ENCODE measurements at regions not wholly inside any gene's neighbourhood (a gene's known extent, or its start where the extent isn't known, plus 50 kb on each side); places are given as distances from the start of the nearest gene placed in this dataset.

GRCh38 chr22:27625769-27626674 is 175.5 kb downstream of the MN1 start:
- POLR2A ChIA-PET (ENCODE audit: partially characterized antibody) = interaction anchor here (1.3 kb wide), 1 partner anchor 10 kb away, joined by 3 read pairs; no protein-coding TSS in a partner anchor
- Histone ChIP-seq H2AFZ (ENCODE audit: low read length) (no peak overlapping the region), H4K91ac (replicated peaks; ENCODE audit: insufficient read length, low read length) (no peak overlapping the region), H2BK20ac (ENCODE audit: low read length) (no peak overlapping the region), H2BK15ac (ENCODE audit: low read length) (no peak overlapping the region), H2BK12ac (ENCODE audit: low read depth, low read length) (no peak overlapping the region), H3K27me3 (replicated peaks in 1 of 4; ENCODE audit: control insufficient read depth in 3 of 4, extremely low read depth in 1 of 4, insufficient read depth in 3 of 4, low read length in 3 of 4) (no peaks in the 10 kb centered on the region), H3K56ac (replicated peaks; ENCODE audit: insufficient read length, low read depth, low read length) (no peak overlapping the region), H3K4me2 (ENCODE audit: insufficient read depth in 1 of 2, low read depth in 2 of 2, low read length in 2 of 2) (no peak overlapping the region), H3K14ac (ENCODE audit: insufficient read length) (no peak overlapping the region), H3K23me2 (ENCODE audit: low read depth, low read length) (no peaks in the 10 kb centered on the region), H2AK5ac (ENCODE audit: low read depth, low read length) (no peak overlapping the region), H3K36me3 (ENCODE audit: control insufficient read depth in 2 of 4, insufficient read depth in 4 of 4, low read length in 3 of 4) (no peaks in the 10 kb centered on the region), H3K4me1 (replicated peaks in 1 of 4; ENCODE audit: control insufficient read depth in 3 of 4, insufficient read depth in 4 of 4, low read length in 3 of 4) (peaks cover 3 to 14% (median 7%) of the 10 kb centered on the region in 4 experiments), H4K20me1 (replicated peaks in 1 of 2; ENCODE audit: control insufficient read depth in 1 of 2, insufficient read depth in 2 of 2, low read length in 2 of 2) (no peaks in the 10 kb centered on the region), H2BK120ac (replicated peaks; ENCODE audit: low read depth, low read length) (no peak overlapping the region), H3K9me3 (ENCODE audit: insufficient read depth in 2 of 2, low read depth in 1 of 2, low read length in 1 of 2) (no peaks in the 10 kb centered on the region; a peak in 1 of 4 replicates), H3K79me2 (ENCODE audit: control insufficient read depth in 1 of 2, insufficient read depth in 2 of 2, low read length in 2 of 2) (no peaks in the 10 kb centered on the region), H3K27ac (ENCODE audit: low read depth, low read length) (no peak overlapping the region), H3K4ac (replicated peaks; ENCODE audit: insufficient read length, low read depth, low read length) (no peak overlapping the region), H3K79me1 (ENCODE audit: low read depth, low read length) (no peaks in the 10 kb centered on the region), H4K8ac (ENCODE audit: extremely low read depth, insufficient read depth, low read length) (no peak overlapping the region), H4K5ac (ENCODE audit: insufficient read length, low read depth, low read length) (no peak overlapping the region), H3K18ac (ENCODE audit: extremely low read depth, low read length) (no peak overlapping the region), H3K23ac (ENCODE audit: insufficient read length) (no peak overlapping the region), H2BK5ac (ENCODE audit: low read depth, low read length) (no peak overlapping the region), H3K9ac (replicated peaks in 1 of 4; ENCODE audit: extremely low read depth in 1 of 4, low read depth in 3 of 4, low read length in 3 of 4) (no peak overlapping the region), H3K4me3 (ENCODE audit: extremely low read depth in 1 of 4, insufficient read depth in 2 of 4, low read depth in 3 of 4, low read length in 4 of 4) (no peak overlapping the region)
- CTCF ChIA-PET (ENCODE audit: partially characterized antibody) = interaction anchor here (0.6 to 2.4 kb wide), 14 partner anchors 8 to 221 kb away, joined by 3 to 11 read pairs (median 4); no protein-coding TSS in a partner anchor
- no peak for TF ChIP-seq SP4 (IDR thresholded peaks at IDR 0.05; ENCODE audit: low read length)
- TF ChIP-seq BCL11A (IDR thresholded peaks at IDR 0.05; ENCODE audit: low read depth in 2 of 2, low read length in 2 of 2) = no peak
- TF ChIP-seq NRF1 (IDR thresholded peaks at IDR 0.05; ENCODE audit: low read depth, low read length) = no peak
- TF ChIP-seq SIN3A (conservative IDR thresholded peaks at IDR 0.05 in 1 of 2, IDR thresholded peaks at IDR 0.05 in 1 of 2; ENCODE audit: low read depth in 1 of 2, low read length in 2 of 2) = no peak
- no peak for TF ChIP-seq CTBP2 (IDR thresholded peaks at IDR 0.05; ENCODE audit: borderline replicate concordance, insufficient read depth, insufficient read length, low read length)
- TF ChIP-seq TAF7 (optimal IDR thresholded peaks at IDR 0.05; ENCODE audit: borderline replicate concordance, low read depth, low read length) = no peak
- TF ChIP-seq BACH1 (IDR thresholded peaks at IDR 0.05; ENCODE audit: low read length) = no peak
- TF ChIP-seq SRF (IDR thresholded peaks at IDR 0.05; ENCODE audit: low read depth, low read length) = no peak
- no peak for TF ChIP-seq NANOG (IDR thresholded peaks at IDR 0.05; ENCODE audit: insufficient read depth, low read depth, low read length, poor library complexity, severe bottlenecking)
- no peak for TF ChIP-seq KDM5A (IDR thresholded peaks at IDR 0.05; ENCODE audit: low read length)
- WGBS, 2 experiments (ENCODE audit: extremely low coverage in 1 of 2, insufficient coverage in 1 of 2, insufficient read length in 1 of 2, insufficient replicate concordance in 2 of 2, low coverage in 1 of 2, low lambda C conversion rate in 2 of 2, missing lambda C conversion rate in 1 of 2) = 89% methylated on average over 12 of the region's 12 CpGs; no CpG with 5 or more reads in 1 of the 2 experiments
- DNase-seq (ENCODE audit: low read depth in 1 of 2, low spot score in 2 of 2) (no peak), FAIRE-seq (no peak)

Data from H1 (cell line).